DOHH2 (cell line): ENCODE measurements at regions not wholly inside any gene's neighbourhood (a gene's known extent, or its start where the extent isn't known, plus 50 kb on each side); places are given as distances from the start of the nearest gene placed in this dataset.

Experiments used
- EZH2phosphoT487 ChIP-seq: fragments of 200-600 bp; sonication (generic); IDR thresholded peaks from 2 replicates; pipeline ENCODE4 v1.6.1; 2017; ENCODE audit warnings: borderline replicate concordance, mild to moderate bottlenecking, antibody characterized with exemption, low read length, moderate library complexity, mixed read lengths
- TF ChIP-seq, protein P1 (sequence below): fragments of 200-600 bp; sonication (generic); IDR thresholded peaks from one replicate; pipeline ENCODE4 v1.5.1; 2014; ENCODE audit warnings: antibody characterized with exemption, mild to moderate bottlenecking, low read depth, low read length; ENCODE audit not compliant: poor library complexity, severe bottlenecking

DNA sequence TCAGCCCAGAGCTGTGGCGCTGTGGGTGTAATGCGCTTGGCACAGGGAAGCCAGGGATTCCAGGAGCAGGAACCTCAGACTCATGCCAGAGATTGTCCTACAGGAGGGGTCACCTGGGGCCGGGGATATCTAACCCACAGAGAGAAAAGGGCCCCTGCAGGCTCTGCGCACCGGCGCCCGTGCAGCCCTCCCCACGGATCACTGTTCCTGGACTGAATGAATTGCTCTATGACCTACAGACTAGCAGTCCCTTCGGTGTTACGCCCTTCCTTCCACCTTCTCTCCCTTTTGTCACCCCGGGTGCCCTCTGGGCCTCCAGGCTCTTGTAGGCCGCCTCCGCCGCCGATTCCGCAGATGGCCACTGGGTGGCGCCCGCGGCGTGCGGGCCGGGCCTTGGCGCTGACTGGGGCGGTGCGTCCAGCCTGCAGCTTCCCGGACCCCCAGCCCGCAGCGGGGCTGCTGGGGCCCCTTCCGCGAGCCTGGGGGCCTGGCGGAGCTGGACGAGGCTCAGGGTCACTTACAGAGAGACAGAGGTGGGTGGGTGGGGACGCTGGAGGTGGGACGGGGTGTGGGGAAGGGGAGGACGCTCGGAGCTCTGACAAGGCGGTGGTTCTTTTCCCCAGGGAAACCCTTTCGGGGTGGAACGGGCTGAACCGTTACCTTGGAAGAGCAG lies 101.3 kb downstream of the IER5 start:
- TF ChIP-seq, protein P1, sequence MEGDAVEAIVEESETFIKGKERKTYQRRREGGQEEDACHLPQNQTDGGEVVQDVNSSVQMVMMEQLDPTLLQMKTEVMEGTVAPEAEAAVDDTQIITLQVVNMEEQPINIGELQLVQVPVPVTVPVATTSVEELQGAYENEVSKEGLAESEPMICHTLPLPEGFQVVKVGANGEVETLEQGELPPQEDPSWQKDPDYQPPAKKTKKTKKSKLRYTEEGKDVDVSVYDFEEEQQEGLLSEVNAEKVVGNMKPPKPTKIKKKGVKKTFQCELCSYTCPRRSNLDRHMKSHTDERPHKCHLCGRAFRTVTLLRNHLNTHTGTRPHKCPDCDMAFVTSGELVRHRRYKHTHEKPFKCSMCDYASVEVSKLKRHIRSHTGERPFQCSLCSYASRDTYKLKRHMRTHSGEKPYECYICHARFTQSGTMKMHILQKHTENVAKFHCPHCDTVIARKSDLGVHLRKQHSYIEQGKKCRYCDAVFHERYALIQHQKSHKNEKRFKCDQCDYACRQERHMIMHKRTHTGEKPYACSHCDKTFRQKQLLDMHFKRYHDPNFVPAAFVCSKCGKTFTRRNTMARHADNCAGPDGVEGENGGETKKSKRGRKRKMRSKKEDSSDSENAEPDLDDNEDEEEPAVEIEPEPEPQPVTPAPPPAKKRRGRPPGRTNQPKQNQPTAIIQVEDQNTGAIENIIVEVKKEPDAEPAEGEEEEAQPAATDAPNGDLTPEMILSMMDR = peak; percentile 98
- TF ChIP-seq EZH2phosphoT487 = no peak
